Mucosa of gallbladder (tissue), 1 donor: ENCODE measurements at regions not wholly inside any gene's neighbourhood (a gene's known extent, or its start where the extent isn't known, plus 50 kb on each side); places are given as distances from the start of the nearest gene placed in this dataset.

ENCODE experiments used
- DNase-seq: peaks from one replicate; pipeline ENCODE4 v3.0.0-alpha.2; 2020; ENCODE audit warnings: low spot score
- donor health status: DM: no; HTN: no; CAD: no.

- no peak for DNase-seq
Observed at GRCh38 chr13:104071806-104072205, 1005.6 kb upstream of the SLC10A2 start.

- DNase-seq: no peak
Observed at GRCh38 chr13:104065328-104065727, 999.1 kb upstream of the SLC10A2 start.

- DNase-seq: no peak
Observed at GRCh38 chr13:104057861-104058260, 991.6 kb upstream of the SLC10A2 start.

- DNase-seq: no peak
Observed at GRCh38 chr13:104045907-104046306, 979.7 kb upstream of the SLC10A2 start.

GRCh38 chr13:104043184-104043583, 977.0 kb upstream of the SLC10A2 start:
- no peak for DNase-seq

GRCh38 chr13:104034891-104035290, 968.7 kb upstream of the SLC10A2 start:
- DNase-seq: no peak

- no peak for DNase-seq
Observed at GRCh38 chr13:104025303-104025702, 959.1 kb upstream of the SLC10A2 start.

- no peak for DNase-seq
Observed at GRCh38 chr13:104024416-104025170, 958.4 kb upstream of the SLC10A2 start.

GRCh38 chr13:104021806-104022397, 955.7 kb upstream of the SLC10A2 start:
- DNase-seq: no peak

- no peak for DNase-seq
Observed at GRCh38 chr13:104017317-104017716, 951.1 kb upstream of the SLC10A2 start.

- no peak for DNase-seq
Observed at GRCh38 chr13:104015646-104016396, 949.6 kb upstream of the SLC10A2 start.

GRCh38 chr13:104014803-104015645, 948.8 kb upstream of the SLC10A2 start:
- DNase-seq: no peak

GRCh38 chr13:104011505-104012241, 945.5 kb upstream of the SLC10A2 start:
- DNase-seq: peak; percentile 22

- no peak for DNase-seq
Observed at GRCh38 chr13:104008541-104009435, 942.6 kb upstream of the SLC10A2 start.

- DNase-seq: no peak
Observed at GRCh38 chr13:104008075-104008474, 941.9 kb upstream of the SLC10A2 start.

- no peak for DNase-seq
Observed at GRCh38 chr13:104006625-104007075, 940.4 kb upstream of the SLC10A2 start.

- no peak for DNase-seq
Observed at GRCh38 chr13:104004572-104004971, 938.4 kb upstream of the SLC10A2 start.

GRCh38 chr13:104002216-104002615, 936.0 kb upstream of the SLC10A2 start:
- no peak for DNase-seq

- DNase-seq: no peak
Observed at GRCh38 chr13:104001766-104002165, 935.5 kb upstream of the SLC10A2 start.

- no peak for DNase-seq
Observed at GRCh38 chr13:103996733-103997132, 930.5 kb upstream of the SLC10A2 start.
